GM12864 (cell line): ENCODE measurements at regions not wholly inside any gene's neighbourhood (a gene's known extent, or its start where the extent isn't known, plus 50 kb on each side); places are given as distances from the start of the nearest gene placed in this dataset.

Source experiments
- DNase-seq: peaks from one replicate; pipeline ENCODE4 v3.0.0-alpha.2; 2011; ENCODE audit warnings: low read depth
- H3K4me3 ChIP-seq: 2 replicates; pipeline ENCODE4 v1.5.1; 2011; ENCODE audit warnings: mild to moderate bottlenecking, low read depth, low read length, control low read depth
- TF ChIP-seq, protein P1 (sequence below): IDR thresholded peaks from 2 replicates; pipeline ENCODE4 v1.5.1; 2011; ENCODE audit warnings: low read depth, mild to moderate bottlenecking, moderate library complexity, low read length, control low read depth, inconsistent platforms; ENCODE audit errors: missing control alignments

DNA sequence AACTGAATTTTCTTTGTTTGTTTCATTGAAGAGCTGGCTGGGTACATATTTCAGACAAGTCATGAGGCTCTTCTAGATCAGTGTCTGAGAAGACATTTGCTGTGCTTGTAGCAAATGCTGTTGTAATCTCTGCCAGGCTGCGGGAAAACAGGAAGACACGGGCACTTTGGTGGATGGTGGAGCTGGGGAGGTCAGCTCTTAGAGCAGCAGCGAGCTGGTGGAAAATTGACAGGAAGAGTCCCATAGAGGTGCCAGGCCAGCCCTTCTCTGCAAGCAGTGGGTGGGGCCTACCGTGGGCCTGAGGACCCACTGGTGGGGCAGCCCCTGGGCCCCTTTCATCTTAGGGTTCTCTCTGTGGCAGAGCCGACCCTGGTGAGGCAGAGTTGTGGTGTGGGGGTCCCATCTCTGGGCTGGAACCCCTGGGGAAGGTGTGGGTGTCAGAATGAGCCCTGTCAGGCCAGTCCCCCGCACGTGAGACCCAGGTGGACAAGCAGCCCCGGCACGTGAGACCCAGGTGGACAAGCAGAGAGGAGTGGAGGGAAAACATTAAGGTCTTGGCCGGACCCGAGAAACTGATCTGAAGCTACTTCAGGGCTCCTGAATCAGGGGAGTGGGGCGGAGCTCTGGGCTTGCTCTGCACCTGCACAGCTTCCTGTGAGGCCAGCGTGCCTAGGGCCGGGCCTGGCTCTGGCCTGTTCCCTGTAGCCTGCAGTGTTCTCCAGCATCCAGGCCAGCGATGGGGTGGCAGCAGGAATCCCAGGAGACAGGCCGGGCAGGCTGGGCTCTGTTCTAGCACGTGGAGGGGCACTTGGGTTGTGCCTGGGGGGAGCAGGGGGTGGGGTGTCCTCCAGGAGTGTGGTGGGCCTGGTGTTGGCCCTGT is 273.5 kb upstream of the HDAC4 start:
- TF ChIP-seq, protein P1, sequence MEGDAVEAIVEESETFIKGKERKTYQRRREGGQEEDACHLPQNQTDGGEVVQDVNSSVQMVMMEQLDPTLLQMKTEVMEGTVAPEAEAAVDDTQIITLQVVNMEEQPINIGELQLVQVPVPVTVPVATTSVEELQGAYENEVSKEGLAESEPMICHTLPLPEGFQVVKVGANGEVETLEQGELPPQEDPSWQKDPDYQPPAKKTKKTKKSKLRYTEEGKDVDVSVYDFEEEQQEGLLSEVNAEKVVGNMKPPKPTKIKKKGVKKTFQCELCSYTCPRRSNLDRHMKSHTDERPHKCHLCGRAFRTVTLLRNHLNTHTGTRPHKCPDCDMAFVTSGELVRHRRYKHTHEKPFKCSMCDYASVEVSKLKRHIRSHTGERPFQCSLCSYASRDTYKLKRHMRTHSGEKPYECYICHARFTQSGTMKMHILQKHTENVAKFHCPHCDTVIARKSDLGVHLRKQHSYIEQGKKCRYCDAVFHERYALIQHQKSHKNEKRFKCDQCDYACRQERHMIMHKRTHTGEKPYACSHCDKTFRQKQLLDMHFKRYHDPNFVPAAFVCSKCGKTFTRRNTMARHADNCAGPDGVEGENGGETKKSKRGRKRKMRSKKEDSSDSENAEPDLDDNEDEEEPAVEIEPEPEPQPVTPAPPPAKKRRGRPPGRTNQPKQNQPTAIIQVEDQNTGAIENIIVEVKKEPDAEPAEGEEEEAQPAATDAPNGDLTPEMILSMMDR = no peak
- H3K4me3 ChIP-seq = no peak overlapping the region
- no peak for DNase-seq

DNA sequence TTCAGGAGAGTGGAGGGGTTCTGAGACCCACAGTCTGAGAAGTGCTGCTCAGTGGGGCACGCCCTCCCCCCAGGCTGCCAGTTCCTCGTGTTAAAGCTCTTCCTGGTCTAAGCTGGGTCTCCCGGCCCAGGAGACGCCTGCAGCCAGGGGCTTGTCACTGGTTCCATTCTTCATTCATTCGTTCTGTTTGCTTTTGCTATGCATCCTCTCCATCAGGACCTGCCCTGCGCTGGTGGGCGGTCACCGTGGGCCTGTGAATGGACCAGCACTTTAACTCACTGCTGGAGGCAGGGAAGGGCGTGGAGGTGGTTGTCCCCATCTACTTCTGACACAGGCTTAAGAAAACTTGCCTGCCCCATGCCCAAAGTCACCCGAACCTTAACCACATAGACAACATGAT is 272.8 kb upstream of the HDAC4 start:
- no peak for DNase-seq
- H3K4me3 ChIP-seq = no peak overlapping the region
- TF ChIP-seq, protein P1 = no peak

DNA sequence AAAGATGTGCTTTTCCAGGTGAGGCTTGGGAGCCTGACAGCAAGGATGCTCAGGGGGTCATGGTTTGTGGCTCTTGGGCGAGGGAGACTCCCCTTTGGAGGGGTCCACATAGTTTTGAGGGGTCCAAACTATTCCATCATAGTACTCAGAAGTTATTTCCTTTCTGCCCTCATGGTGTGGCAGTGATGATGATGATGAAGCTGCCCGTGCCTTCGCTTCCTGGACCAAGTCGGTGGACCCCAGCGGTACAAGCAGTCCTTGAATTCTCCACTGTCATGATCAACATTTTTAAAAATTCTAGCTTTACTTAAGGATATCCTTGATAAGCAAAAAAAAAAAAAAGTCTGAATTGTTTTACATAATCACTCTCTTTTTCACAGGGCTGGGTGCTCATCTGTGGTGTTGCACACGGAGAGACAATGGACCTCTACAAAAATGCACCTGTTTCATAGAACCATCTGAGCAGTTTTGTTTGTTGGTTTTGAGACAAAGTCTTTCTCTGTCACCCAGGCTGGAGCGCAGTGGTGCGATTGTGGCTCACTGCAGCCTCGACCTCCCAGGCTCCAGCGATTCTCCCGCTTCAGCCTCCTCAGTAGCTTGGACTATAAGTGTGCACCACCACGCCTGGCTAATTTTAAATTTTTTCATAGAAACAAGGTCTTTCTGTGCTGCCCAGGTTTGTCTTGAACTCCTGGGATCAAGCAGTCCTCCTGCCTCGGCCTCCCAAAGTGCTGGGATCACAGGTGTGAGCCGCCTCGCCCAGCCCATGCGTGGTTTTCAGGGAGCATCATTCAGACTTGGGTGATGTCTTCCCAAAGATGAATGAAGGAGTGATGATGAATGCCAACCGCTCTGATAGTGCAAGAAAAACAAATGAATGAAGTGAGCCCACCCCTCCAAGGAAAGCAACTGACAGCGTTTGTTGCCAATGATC is 271.4 kb upstream of the HDAC4 start:
- TF ChIP-seq, protein P1 = no peak
- no peak for DNase-seq
- H3K4me3 ChIP-seq = no peak overlapping the region

DNA sequence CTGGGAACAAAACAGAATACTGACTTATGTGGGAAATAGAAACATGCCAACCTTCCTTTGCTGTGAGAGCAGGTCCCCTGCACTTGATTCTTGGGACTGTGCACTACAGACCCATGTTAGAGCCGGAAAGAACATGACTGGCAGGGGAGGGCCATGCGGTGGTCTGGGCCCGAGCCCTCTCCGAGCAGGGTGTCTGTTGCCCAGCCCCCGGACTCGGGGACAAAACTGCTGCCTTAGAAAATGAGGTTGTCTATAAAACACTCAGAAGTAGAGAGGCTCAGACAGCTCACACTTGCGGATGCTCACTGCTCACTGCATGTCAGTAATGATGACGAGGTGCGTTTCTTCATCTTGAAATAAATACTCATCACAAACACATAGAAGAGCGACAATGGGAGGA is 270.7 kb upstream of the HDAC4 start:
- no peak for DNase-seq
- TF ChIP-seq, protein P1 = no peak
- no peak overlapping the region for H3K4me3 ChIP-seq

DNA sequence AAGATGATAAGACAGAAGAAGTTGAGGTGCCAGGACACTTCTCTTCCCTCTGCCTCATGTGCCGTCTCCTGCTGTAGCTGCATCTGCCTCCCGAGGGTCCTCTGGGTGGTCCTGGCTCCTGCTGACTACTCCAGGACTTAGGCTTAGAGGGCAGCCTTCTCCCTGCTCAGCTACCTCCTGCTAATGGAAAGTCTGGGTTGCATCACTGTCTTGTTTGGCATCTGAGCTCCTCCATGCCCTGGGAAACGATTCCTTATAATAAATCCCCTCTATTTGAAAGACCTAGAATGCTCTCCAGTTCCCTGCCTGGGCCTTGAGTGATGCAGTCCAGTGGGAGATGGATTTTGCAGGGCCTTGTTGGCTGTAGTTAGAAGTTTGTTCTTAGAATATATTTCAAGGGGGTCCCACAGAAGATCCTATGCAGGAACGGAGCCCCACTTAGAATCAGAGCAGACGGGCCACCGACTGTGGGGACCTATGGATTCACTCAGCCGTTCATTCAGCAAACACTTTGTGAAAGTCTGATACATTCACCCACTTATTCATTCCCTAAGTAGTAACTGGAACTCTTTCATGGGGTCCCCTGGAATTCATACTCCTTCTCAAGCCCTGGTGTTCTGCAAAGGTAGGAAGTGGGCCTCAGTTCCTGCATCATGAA is 269.8 kb upstream of the HDAC4 start:
- TF ChIP-seq, protein P1 = no peak
- H3K4me3 ChIP-seq = no peak overlapping the region
- no peak for DNase-seq

DNA sequence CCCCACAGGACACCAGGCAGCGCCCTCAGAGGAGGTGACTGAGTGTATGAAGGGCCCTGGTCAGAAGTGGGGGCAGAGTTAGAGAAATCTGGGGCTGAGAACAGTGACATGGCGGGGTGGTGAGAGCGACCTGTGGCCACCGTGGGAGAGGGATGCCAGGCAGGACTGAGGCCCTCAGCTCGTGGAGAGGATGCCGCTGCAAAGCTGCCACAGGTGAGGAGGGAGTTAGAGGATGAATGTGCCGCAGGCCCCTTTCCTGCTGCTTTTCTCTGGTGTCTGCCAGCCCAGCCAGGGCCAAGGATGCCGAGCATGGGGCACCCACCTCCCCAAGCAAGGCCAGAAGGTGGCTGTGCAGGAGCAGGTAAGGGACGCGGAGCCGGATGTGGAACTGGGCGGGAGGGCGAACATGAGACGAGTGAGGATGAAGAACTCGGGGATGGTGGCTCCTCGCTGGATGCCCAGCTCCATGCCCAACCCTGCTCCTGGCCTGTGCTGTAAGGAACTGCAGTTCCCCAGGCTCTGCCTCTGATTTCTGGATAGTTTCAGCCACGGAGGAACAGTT is 269.2 kb upstream of the HDAC4 start:
- TF ChIP-seq, protein P1 = no peak

More for the DNA sequence above, 269.2 kb upstream of the HDAC4 start:
- DNase-seq = no peak
- no peak overlapping the region for H3K4me3 ChIP-seq
